Osteocyte (in vitro differentiated cells): ENCODE measurements at regions not wholly inside any gene's neighbourhood (a gene's known extent, or its start where the extent isn't known, plus 50 kb on each side); places are given as distances from the start of the nearest gene placed in this dataset.

ENCODE experiments used
- DNase-seq: peaks from one replicate; pipeline ENCODE4 v3.0.0; 2021; ENCODE audit warnings: mixed read lengths; ENCODE audit not compliant: unreplicated experiment; ENCODE audit errors: extremely low spot score
- H3K27ac Mint-ChIP-seq: one replicate; pipeline ENCODE4 v1.8.0; 2021; ENCODE audit warnings: mild to moderate bottlenecking, mixed read lengths; ENCODE audit not compliant: unreplicated experiment
- H3K27me3 Mint-ChIP-seq: one replicate; pipeline ENCODE4 v1.8.0; 2021; ENCODE audit warnings: mixed read lengths; ENCODE audit not compliant: unreplicated experiment
- H3K36me3 Mint-ChIP-seq: one replicate; pipeline ENCODE4 v1.8.0; 2021; ENCODE audit warnings: mixed read lengths; ENCODE audit not compliant: unreplicated experiment
- H3K4me1 Mint-ChIP-seq: one replicate; pipeline ENCODE4 v1.8.0; 2021; ENCODE audit warnings: mixed read lengths; ENCODE audit not compliant: unreplicated experiment
- H3K4me3 Mint-ChIP-seq: one replicate; pipeline ENCODE4 v1.8.0; 2021; ENCODE audit warnings: mild to moderate bottlenecking, moderate library complexity, mixed read lengths; ENCODE audit not compliant: unreplicated experiment
- H3K9me3 Mint-ChIP-seq: one replicate; pipeline ENCODE4 v1.8.0; 2021; ENCODE audit warnings: mixed read lengths; ENCODE audit not compliant: unreplicated experiment
- CTCF ChIP-seq: fragments of 200-600 bp; sonication (generic); IDR thresholded peaks from 2 replicates; pipeline ENCODE4 v1.5.0; 2021; ENCODE audit warnings: antibody characterized with exemption, mild to moderate bottlenecking, moderate library complexity

GRCh38 chr5:110917161-110917875 lies 154.2 kb upstream of the TSLP start:
- no peak overlapping the region for H3K4me3 Mint-ChIP-seq
- no peak for TF ChIP-seq CTCF

GRCh38 chr5:110918683-110919082 lies 152.8 kb upstream of the TSLP start:
- H3K27me3 Mint-ChIP-seq, result peaks cover 8% of the 10 kb centered on the region

More at GRCh38 chr5:110917161-110917875, 154.2 kb upstream of the TSLP start:
- H3K36me3 Mint-ChIP-seq, result no peaks in the 10 kb centered on the region
- H3K9me3 Mint-ChIP-seq, result no peaks in the 10 kb centered on the region
- H3K27me3 Mint-ChIP-seq, result peaks cover 9% of the 10 kb centered on the region
- DNase-seq, result no peak
- no peak overlapping the region for H3K27ac Mint-ChIP-seq
- peaks cover 14% of the 10 kb centered on the region for H3K4me1 Mint-ChIP-seq

GRCh38 chr5:110923971-110924370 lies 147.5 kb upstream of the TSLP start:
- H3K4me3 Mint-ChIP-seq, result no peak overlapping the region
- H3K9me3 Mint-ChIP-seq, result peaks cover 5% of the 10 kb centered on the region
- no peaks in the 10 kb centered on the region for H3K36me3 Mint-ChIP-seq
- H3K4me1 Mint-ChIP-seq, result no peaks in the 10 kb centered on the region
- H3K27me3 Mint-ChIP-seq, result peaks cover 12% of the 10 kb centered on the region
- TF ChIP-seq CTCF, result no peak
- DNase-seq, result no peak
- no peak overlapping the region for H3K27ac Mint-ChIP-seq

More at GRCh38 chr5:110918683-110919082, 152.8 kb upstream of the TSLP start:
- DNase-seq, result no peak
- Mint-ChIP-seq H3K27ac (no peak overlapping the region), H3K4me1 (peaks cover 14% of the 10 kb centered on the region), H3K4me3 (no peak overlapping the region), H3K9me3 (no peaks in the 10 kb centered on the region), H3K36me3 (no peaks in the 10 kb centered on the region)
- no peak for TF ChIP-seq CTCF

- no peaks in the 10 kb centered on the region for H3K36me3 Mint-ChIP-seq
- DNase-seq, result no peak
- H3K27ac Mint-ChIP-seq, result no peak overlapping the region
- TF ChIP-seq CTCF, result no peak
- no peaks in the 10 kb centered on the region for H3K4me1 Mint-ChIP-seq
- no peak overlapping the region for H3K4me3 Mint-ChIP-seq
- H3K9me3 Mint-ChIP-seq, result peaks cover 5% of the 10 kb centered on the region
- H3K27me3 Mint-ChIP-seq, result peaks cover 12% of the 10 kb centered on the region
These were observed 146.1 kb upstream of the TSLP start for GRCh38 chr5:110925398-110925797.

- DNase-seq, result no peak
- H3K27ac Mint-ChIP-seq, result no peak overlapping the region
- no peaks in the 10 kb centered on the region for H3K36me3 Mint-ChIP-seq
- H3K9me3 Mint-ChIP-seq, result peaks cover 8% of the 10 kb centered on the region
- TF ChIP-seq CTCF, result no peak
- no peak overlapping the region for H3K4me3 Mint-ChIP-seq
- no peaks in the 10 kb centered on the region for H3K4me1 Mint-ChIP-seq
- peaks cover 16% of the 10 kb centered on the region for H3K27me3 Mint-ChIP-seq
These were observed 145.6 kb upstream of the TSLP start for GRCh38 chr5:110925916-110926315.
